Prostate gland (tissue), 2 donors: ENCODE measurements at regions not wholly inside any gene's neighbourhood (a gene's known extent, or its start where the extent isn't known, plus 50 kb on each side); places are given as distances from the start of the nearest gene placed in this dataset.

Experiments used
- CTCF ChIP-seq, 4 experiments: fragments of 200-600 bp in 2 of 4; fragments of 450-650 bp in 2 of 4; sonication (generic) in 2 of 4; IDR thresholded peaks; 1 replicate in 3 of 4; 2 replicates in 1 of 4; pipeline ENCODE4 v1.5.1; 2016 to 2019; ENCODE audit warnings: antibody characterized with exemption in 4 of 4, mild to moderate bottlenecking in 2 of 4, moderate library complexity in 2 of 4
- POLR2A ChIP-seq: fragments of 450-650 bp; IDR thresholded peaks from one replicate; pipeline ENCODE4 v1.6.1; 2016; ENCODE audit warnings: antibody characterized with exemption, mild to moderate bottlenecking

DNA sequence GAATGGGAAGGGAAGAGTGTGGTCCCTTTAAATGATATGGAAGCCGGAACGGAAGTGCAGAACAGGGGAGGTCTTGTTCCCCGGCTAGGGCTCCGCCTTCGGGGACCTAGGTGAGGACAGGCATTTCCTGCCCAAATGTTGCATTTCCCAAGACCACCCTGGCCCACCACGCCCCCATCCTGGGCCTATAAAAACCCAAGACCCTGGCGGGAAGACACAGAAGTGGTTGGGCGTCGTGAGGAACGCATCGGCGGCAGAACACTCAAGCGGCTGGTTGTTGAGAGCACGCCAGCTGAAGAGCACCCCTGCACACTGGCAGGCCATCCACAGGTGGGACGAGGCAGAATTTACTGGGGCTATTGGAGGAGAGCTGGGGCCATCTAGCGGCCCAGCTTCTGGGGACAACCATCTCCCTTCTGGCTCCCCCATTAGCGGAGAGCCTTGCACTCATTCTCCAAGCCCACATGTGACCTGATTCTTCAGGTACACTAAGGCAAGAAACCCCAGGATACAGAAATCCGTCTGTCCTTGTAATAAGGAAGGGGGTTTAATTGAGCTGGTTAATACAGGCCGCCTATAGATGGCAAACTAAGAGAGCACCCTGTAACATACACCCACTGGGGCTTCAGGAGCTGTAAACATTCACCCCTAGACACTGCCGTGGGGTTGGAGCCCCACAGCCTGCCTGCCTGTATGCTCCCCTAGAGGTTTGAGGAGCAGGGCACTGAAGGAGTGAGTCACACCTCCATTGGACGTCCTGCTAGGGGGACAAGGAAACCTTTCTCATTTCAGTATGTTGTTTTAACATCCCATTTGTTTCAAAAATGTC is 1327.9 kb downstream of the BRINP3 start:
- TF ChIP-seq POLR2A (no peak), CTCF (IDR thresholded peaks at IDR 0.05) (no peak)
